GM23248 (cell line): ENCODE measurements at regions not wholly inside any gene's neighbourhood (a gene's known extent, or its start where the extent isn't known, plus 50 kb on each side); places are given as distances from the start of the nearest gene placed in this dataset.

ENCODE experiments used
- EZH2 ChIP-seq: fragments of 200-600 bp; sonication (generic); IDR thresholded peaks from 2 replicates; pipeline ENCODE4 v1.6.1; 2018; ENCODE audit warnings: antibody characterized with exemption, mild to moderate bottlenecking; ENCODE audit not compliant: insufficient read depth, poor library complexity, severe bottlenecking
- EZH2phosphoT487 ChIP-seq: fragments of 200-600 bp; sonication (generic); IDR thresholded peaks from 2 replicates; pipeline ENCODE4 v1.6.1; 2018; ENCODE audit warnings: antibody characterized with exemption, moderate library complexity, mild to moderate bottlenecking, low read depth; ENCODE audit not compliant: insufficient read depth

GRCh38 chr2:62281663-62282062 is 85.7 kb downstream of the B3GNT2 start:
- no peak for TF ChIP-seq EZH2
- no peak for TF ChIP-seq EZH2phosphoT487
